ENCODE measurements at regions not wholly inside any gene's neighbourhood (a gene's known extent, or its start where the extent isn't known, plus 50 kb on each side); places are given as distances from the start of the nearest gene placed in this dataset.
"Not testable (repeated sequence)": the region's sequence is repeated elsewhere in the genome, so short reads cannot be mapped to it uniquely, and the experiment has no call there.

DNA sequence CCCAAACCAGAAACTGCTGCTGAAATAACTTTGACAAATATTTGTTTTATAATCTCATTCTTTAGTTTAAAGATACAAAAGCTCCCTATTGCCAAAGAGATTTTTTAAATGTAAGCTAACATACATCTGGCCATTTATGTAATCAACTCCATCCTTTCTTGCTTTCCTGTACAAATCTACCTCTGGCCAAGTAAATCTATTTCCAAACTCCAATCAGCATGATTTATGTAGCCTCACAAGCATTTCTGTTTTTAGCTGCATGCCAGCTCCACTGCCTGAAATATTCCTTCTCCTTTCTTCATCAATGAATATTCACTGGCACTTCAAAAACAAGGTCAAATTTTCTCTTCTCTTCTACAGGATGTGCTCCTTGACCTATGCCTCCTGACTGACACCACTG is 80.0 kb downstream of the SHOX2 start:
- no peak for DNase-seq
- no peak for ATAC-seq (ENCODE audit: low FRiP score in 2 of 2)
- Histone ChIP-seq H3K9me3 (peaks cover 0 to 2% (median under 1%) of the 10 kb centered on the region in 4 donors), H3K4me1 (no peaks in the 10 kb centered on the region), H3K4me3 (no peak overlapping the region), H3K36me3 (no peaks in the 10 kb centered on the region), H3K27ac (no peak overlapping the region), H3K27me3 (no peaks in the 10 kb centered on the region)
- TF ChIP-seq EP300 (IDR thresholded peaks at IDR 0.05), result no peak
- no peak for TF ChIP-seq POLR2AphosphoS5 (IDR thresholded peaks at IDR 0.05)
- no peak for TF ChIP-seq POLR2A (IDR thresholded peaks at IDR 0.05)
- TF ChIP-seq, protein P1, sequence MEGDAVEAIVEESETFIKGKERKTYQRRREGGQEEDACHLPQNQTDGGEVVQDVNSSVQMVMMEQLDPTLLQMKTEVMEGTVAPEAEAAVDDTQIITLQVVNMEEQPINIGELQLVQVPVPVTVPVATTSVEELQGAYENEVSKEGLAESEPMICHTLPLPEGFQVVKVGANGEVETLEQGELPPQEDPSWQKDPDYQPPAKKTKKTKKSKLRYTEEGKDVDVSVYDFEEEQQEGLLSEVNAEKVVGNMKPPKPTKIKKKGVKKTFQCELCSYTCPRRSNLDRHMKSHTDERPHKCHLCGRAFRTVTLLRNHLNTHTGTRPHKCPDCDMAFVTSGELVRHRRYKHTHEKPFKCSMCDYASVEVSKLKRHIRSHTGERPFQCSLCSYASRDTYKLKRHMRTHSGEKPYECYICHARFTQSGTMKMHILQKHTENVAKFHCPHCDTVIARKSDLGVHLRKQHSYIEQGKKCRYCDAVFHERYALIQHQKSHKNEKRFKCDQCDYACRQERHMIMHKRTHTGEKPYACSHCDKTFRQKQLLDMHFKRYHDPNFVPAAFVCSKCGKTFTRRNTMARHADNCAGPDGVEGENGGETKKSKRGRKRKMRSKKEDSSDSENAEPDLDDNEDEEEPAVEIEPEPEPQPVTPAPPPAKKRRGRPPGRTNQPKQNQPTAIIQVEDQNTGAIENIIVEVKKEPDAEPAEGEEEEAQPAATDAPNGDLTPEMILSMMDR (IDR thresholded peaks at IDR 0.05), result no peak

DNA sequence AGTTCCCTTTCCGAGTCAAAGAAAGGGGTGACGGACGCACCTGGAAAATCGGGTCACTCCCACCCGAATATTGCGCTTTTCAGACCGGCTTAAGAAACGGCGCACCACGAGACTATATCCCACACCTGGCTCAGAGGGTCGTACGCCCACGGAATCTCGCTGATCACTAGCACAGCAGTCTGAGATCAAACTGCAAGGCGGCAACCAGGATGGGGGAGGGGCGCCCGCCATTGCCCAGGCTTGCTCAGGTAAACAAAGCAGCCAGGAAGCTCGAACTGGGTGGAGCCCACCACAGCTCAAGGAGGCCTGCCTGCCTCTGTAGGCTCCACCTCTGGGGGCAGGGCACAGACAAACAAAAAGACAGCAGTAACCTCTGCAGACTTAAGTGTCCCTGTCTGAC is 86.3 kb downstream of the SHOX2 start:
- H3K4me1 ChIP-seq; ATAC-seq (ENCODE audit: low FRiP score in 2 of 2); H3K27me3 ChIP-seq; H3K27ac ChIP-seq; H3K9me3 ChIP-seq; H3K4me3 ChIP-seq; H3K36me3 ChIP-seq: not testable (repeated sequence)
- DNase-seq, result peak in 1 of 2 donors; percentile 21
- 75 to 92% methylated on average over 6 to 13 of the region's 18 CpGs for WGBS, 2 donors

DNA sequence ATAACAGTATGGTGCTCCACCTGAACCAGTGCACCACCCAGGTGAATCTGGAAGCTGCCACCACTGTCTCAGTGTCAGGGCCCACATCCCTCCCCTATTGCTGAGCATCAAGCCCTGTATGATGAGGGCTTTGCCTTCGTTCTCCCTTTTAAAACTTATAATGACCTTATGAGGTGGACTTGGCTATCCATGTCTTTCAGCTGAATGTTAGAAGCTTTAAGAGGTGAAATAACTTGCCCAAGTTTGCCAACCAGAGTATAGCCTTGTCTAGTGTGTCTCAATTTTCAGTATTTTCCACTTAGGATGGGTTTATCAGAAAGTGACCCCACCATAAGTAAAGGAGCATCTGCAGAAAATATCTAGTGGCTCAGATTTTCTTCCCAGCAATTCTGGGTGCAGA is 87.8 kb downstream of the SHOX2 start:
- 65 to 92% methylated on average over 1 of the region's 1 CpG for WGBS, 2 donors
- no peak for TF ChIP-seq EP300 (IDR thresholded peaks at IDR 0.05)
- TF ChIP-seq POLR2AphosphoS5 (IDR thresholded peaks at IDR 0.05), result no peak
- no peak for TF ChIP-seq POLR2A (IDR thresholded peaks at IDR 0.05)
- TF ChIP-seq, protein P1 (IDR thresholded peaks at IDR 0.05), result no peak
- H3K4me1 ChIP-seq, result no peaks in the 10 kb centered on the region

DNA sequence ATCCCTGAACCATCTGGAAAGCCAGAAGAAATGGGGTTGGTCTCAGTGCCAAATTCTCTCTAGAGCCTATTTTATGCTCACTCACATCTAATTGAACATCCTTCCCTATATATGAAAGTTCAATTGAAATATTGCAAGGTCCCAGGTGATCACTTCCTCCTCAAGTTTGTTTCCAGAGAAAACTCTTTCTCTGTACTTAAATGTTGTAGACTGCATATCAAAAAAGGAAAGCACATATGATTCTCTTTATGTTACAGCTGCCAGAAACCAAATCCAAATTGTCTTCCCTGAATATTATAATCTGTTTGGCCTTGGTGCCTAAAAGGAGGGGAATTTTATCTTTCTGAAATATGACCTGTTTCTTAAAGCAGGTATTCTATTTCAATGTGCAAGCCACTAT is 93.3 kb downstream of the SHOX2 start:
- no peak overlapping the region for H3K4me3 ChIP-seq
- no peaks in the 10 kb centered on the region for H3K4me1 ChIP-seq
- no peak overlapping the region for H3K27ac ChIP-seq
- no peaks in the 10 kb centered on the region for H3K27me3 ChIP-seq
- no peaks in the 10 kb centered on the region for H3K36me3 ChIP-seq
- H3K9me3 ChIP-seq, result peaks cover 0 to 10% (median 4%) of the 10 kb centered on the region in 4 donors
- ATAC-seq (ENCODE audit: low FRiP score in 2 of 2), result no peak
- no peak for DNase-seq
- no peak for TF ChIP-seq POLR2A (IDR thresholded peaks at IDR 0.05)
- TF ChIP-seq, protein P1 (IDR thresholded peaks at IDR 0.05), result no peak
- no peak for TF ChIP-seq POLR2AphosphoS5 (IDR thresholded peaks at IDR 0.05)
- no peak for TF ChIP-seq EP300 (IDR thresholded peaks at IDR 0.05)

More for the DNA sequence above, 87.8 kb downstream of the SHOX2 start:
- ATAC-seq (ENCODE audit: low FRiP score in 2 of 2), result no peak
- Histone ChIP-seq H3K27ac (no peak overlapping the region), H3K4me3 (no peak overlapping the region), H3K36me3 (no peaks in the 10 kb centered on the region), H3K9me3 (peaks cover 0 to 7% (median 3%) of the 10 kb centered on the region in 4 donors), H3K27me3 (no peaks in the 10 kb centered on the region)
- DNase-seq, result no peak

DNA sequence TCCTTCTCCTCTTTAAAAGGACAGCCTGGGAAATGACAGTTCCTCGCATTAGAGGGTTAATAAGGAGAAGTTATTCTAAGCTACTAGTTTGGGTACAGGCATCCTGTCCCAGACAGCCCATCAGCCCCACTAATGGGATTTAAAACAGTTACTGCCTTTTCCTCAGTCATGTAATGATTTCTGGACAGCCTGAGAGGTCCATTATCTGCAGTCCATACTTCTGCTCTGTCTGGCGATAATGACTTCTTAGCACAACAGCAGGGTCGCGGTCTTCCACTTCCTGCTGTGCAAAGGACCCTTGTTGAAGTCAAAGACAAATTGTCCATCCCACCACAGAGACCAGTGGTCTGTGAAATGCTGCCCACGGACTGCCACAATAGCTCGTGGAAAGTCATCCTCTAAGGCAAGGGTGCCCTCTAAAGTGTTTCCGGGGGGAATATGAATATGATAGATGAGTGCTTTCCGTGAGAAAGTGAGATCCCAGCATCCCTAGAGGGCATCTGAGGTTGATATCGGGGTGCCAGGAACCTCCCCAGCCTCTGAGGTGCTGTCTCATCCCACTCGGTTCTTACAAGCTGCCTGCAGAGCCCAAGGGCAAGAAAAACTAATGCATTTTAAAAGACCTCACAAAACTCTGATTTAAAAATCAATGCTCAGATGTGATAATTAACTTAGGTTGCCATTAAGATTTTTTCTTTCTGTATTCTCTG is 100.7 kb downstream of the SHOX2 start:
- Histone ChIP-seq H3K36me3 (no peaks in the 10 kb centered on the region), H3K27me3 (no peaks in the 10 kb centered on the region), H3K9me3 (peaks cover 0 to 7% (median 3%) of the 10 kb centered on the region in 4 donors), H3K4me3 (no peak overlapping the region), H3K27ac (no peak overlapping the region), H3K4me1 (no peaks in the 10 kb centered on the region)
- no peak for ATAC-seq (ENCODE audit: low FRiP score in 2 of 2)
- TF ChIP-seq POLR2A (IDR thresholded peaks at IDR 0.05) (no peak), EP300 (IDR thresholded peaks at IDR 0.05) (no peak), POLR2AphosphoS5 (IDR thresholded peaks at IDR 0.05) (no peak)
- TF ChIP-seq, protein P1 (IDR thresholded peaks at IDR 0.05), result no peak
- WGBS, 2 donors, result 70 to 78% methylated on average over 10 of the region's 10 CpGs
- DNase-seq, result no peak

All from upper lobe of left lung (tissue), 6 donors.